Epithelial cell of esophagus (primary cell): ENCODE measurements at regions not wholly inside any gene's neighbourhood (a gene's known extent, or its start where the extent isn't known, plus 50 kb on each side); places are given as distances from the start of the nearest gene placed in this dataset.

Source experiments
- DNase-seq: peaks from one replicate; pipeline ENCODE4 v3.0.0; 2010; ENCODE audit warnings: low read depth
- H3K4me3 ChIP-seq: 2 replicates; pipeline ENCODE4 v1.5.1; 2011; ENCODE audit warnings: mild to moderate bottlenecking, low read length, control low read depth
- TF ChIP-seq, protein P1 (sequence below): IDR thresholded peaks from 2 replicates; pipeline ENCODE4 v1.5.1; 2011; ENCODE audit warnings: low read depth, mild to moderate bottlenecking, low read length, control low read depth, inconsistent platforms; ENCODE audit not compliant: insufficient read depth; ENCODE audit errors: missing control alignments

DNA sequence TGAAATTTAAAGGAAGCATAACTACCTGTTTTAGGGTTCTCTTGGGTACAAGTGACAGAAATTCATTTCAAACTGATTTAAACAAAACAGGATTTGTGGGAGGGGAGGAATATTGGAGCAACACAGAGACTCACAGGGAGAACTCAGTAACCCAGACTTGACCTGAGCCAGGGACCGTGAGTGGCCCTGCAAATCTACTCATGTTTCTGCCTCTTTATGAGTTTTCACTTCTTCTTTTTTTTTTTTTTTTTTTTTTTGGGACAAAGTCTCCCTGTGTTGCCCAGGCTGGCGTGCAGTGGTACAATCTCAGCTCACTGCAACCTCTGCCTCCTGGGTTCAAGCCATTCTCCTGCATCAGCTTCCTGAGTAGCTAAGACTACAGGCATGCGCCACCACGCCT lies 405.6 kb upstream of the ZNF608 start:
- no peak overlapping the region for H3K4me3 ChIP-seq
- no peak for DNase-seq
- TF ChIP-seq, protein P1, sequence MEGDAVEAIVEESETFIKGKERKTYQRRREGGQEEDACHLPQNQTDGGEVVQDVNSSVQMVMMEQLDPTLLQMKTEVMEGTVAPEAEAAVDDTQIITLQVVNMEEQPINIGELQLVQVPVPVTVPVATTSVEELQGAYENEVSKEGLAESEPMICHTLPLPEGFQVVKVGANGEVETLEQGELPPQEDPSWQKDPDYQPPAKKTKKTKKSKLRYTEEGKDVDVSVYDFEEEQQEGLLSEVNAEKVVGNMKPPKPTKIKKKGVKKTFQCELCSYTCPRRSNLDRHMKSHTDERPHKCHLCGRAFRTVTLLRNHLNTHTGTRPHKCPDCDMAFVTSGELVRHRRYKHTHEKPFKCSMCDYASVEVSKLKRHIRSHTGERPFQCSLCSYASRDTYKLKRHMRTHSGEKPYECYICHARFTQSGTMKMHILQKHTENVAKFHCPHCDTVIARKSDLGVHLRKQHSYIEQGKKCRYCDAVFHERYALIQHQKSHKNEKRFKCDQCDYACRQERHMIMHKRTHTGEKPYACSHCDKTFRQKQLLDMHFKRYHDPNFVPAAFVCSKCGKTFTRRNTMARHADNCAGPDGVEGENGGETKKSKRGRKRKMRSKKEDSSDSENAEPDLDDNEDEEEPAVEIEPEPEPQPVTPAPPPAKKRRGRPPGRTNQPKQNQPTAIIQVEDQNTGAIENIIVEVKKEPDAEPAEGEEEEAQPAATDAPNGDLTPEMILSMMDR, result no peak

DNA sequence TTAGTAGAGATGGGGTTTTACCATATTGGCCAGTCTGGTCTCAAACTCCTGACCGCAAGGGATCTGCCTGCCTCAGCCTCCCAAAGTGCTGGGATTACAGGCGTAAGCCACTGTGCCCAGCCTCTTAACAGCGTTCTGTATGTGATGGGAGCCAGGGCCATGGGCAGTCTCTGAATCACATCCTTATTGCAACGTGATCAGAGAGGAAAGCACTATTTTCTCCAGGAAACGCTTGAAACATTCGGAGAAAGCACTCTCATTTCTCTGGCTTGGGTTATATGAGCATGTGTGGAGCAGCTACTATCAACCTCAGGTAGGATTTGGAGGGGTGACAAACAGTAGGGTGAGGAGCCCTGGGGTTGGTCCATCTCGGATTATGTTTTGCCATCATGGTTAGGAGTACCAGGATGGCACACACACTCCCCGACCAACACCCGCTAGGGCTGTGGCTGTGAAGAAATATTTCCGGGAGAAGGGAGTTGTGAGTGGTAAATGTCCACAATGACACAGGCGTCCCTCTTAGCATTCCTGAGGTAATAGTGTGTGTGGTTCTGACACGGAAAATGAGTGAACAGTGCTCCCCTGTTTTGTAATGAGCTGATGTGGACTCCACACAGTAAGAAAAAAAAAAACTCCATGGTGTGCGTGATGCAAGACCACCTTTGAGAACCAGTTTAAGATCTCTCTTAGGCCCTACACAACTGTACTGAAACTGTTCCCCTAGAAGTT lies 406.2 kb upstream of the ZNF608 start:
- DNase-seq, result no peak
- TF ChIP-seq, protein P1, result no peak
- no peak overlapping the region for H3K4me3 ChIP-seq

- TF ChIP-seq, protein P1, result no peak
- no peak overlapping the region for H3K4me3 ChIP-seq
- DNase-seq, result no peak
Measured at GRCh38 chr5:125153231-125153630, 406.8 kb upstream of the ZNF608 start.

GRCh38 chr5:125154301-125155110 lies 408.1 kb upstream of the ZNF608 start:
- no peak for DNase-seq
- H3K4me3 ChIP-seq, result no peak overlapping the region
- TF ChIP-seq, protein P1, result no peak

GRCh38 chr5:125160787-125161502 lies 414.5 kb upstream of the ZNF608 start:
- DNase-seq, result no peak
- TF ChIP-seq, protein P1, result no peak
- H3K4me3 ChIP-seq, result no peak overlapping the region

DNA sequence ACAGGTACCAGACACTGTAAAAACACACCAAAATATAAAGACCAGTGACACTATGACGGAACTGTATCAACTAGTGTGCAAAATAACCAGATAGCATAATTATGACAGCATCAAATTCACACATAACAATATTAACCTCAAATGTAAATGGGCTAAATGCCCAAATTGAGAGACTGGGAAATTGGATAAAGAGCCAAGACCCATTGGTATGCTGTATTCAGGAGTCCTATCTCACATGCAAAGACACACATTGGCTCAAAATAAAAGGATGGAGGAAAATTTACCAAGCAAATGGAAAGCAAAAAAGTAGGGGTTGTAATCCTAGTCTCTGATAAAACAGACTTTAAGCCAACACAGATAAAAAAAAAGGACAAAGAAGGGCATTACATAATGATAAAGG lies 416.3 kb upstream of the ZNF608 start:
- no peak for DNase-seq
- TF ChIP-seq, protein P1, result no peak
- H3K4me3 ChIP-seq, result no peak overlapping the region
